ENCODE measurements at regions not wholly inside any gene's neighbourhood (a gene's known extent, or its start where the extent isn't known, plus 50 kb on each side); places are given as distances from the start of the nearest gene placed in this dataset.
A peak's percentile ranks its signal among the peaks of the same experiment; 100 is the strongest.
"Not testable (repeated sequence)": the region's sequence is repeated elsewhere in the genome, so short reads cannot be mapped to it uniquely, and the experiment has no call there.

- Mint-ChIP-seq H3K4me3 (peak overlapping the region; percentile 93), H3K36me3 (ENCODE audit: insufficient read depth) (no peaks in the 10 kb centered on the region), H3K27me3 (ENCODE audit: low read depth) (peaks cover 12% of the 10 kb centered on the region), H3K4me1 (ENCODE audit: low read depth) (peaks cover 9% of the 10 kb centered on the region), H3K9me3 (no peaks in the 10 kb centered on the region)
- ATAC-seq = no peak
- no peak for DNase-seq
These were observed 76.4 kb downstream of the MAGED4 start for GRCh38 chrX:52261125-52261462.

GRCh38 chrX:52261463-52262194 is 76.9 kb downstream of the MAGED4 start:
- ATAC-seq (peak; percentile 99), DNase-seq (peak; percentile 90)
- Mint-ChIP-seq H3K36me3 (ENCODE audit: insufficient read depth) (no peaks in the 10 kb centered on the region), H3K4me1 (ENCODE audit: low read depth) (peaks cover 9% of the 10 kb centered on the region), H3K9me3 (no peaks in the 10 kb centered on the region), H3K4me3 (peak overlapping the region; percentile 93), H3K27me3 (ENCODE audit: low read depth) (peaks cover 12% of the 10 kb centered on the region)

- ATAC-seq (no peak), DNase-seq (no peak)
- peaks cover 9% of the 10 kb centered on the region for H3K4me1 Mint-ChIP-seq (ENCODE audit: low read depth)
- H3K9me3 Mint-ChIP-seq = no peaks in the 10 kb centered on the region
- no peaks in the 10 kb centered on the region for H3K36me3 Mint-ChIP-seq (ENCODE audit: insufficient read depth)
- H3K4me3 Mint-ChIP-seq = peak overlapping the region; percentile 93
- peaks cover 7% of the 10 kb centered on the region for H3K27me3 Mint-ChIP-seq (ENCODE audit: low read depth)
These were observed 77.5 kb downstream of the MAGED4 start for GRCh38 chrX:52262195-52262546.

GRCh38 chrX:52263417-52263816 is 78.7 kb downstream of the MAGED4 start:
- H3K36me3 Mint-ChIP-seq (ENCODE audit: insufficient read depth) = no peaks in the 10 kb centered on the region
- no peak overlapping the region for H3K4me3 Mint-ChIP-seq
- no peak for DNase-seq
- ATAC-seq = no peak
- H3K27me3 Mint-ChIP-seq (ENCODE audit: low read depth) = peaks cover 5% of the 10 kb centered on the region
- no peaks in the 10 kb centered on the region for H3K9me3 Mint-ChIP-seq
- H3K4me1 Mint-ChIP-seq (ENCODE audit: low read depth) = peaks cover 9% of the 10 kb centered on the region

GRCh38 chrX:52265713-52266112 is 81.0 kb downstream of the MAGED4 start:
- no peak for DNase-seq
- no peaks in the 10 kb centered on the region for H3K36me3 Mint-ChIP-seq (ENCODE audit: insufficient read depth)
- H3K4me3 Mint-ChIP-seq = no peak overlapping the region
- H3K9me3 Mint-ChIP-seq = no peaks in the 10 kb centered on the region
- H3K4me1 Mint-ChIP-seq (ENCODE audit: low read depth) = peaks cover 9% of the 10 kb centered on the region
- ATAC-seq = no peak
- H3K27me3 Mint-ChIP-seq (ENCODE audit: low read depth) = peaks cover 4% of the 10 kb centered on the region

- not testable (repeated sequence) for H3K27me3 Mint-ChIP-seq (ENCODE audit: low read depth); ATAC-seq; H3K9me3 Mint-ChIP-seq; H3K4me3 Mint-ChIP-seq; H3K4me1 Mint-ChIP-seq (ENCODE audit: low read depth); DNase-seq; H3K36me3 Mint-ChIP-seq (ENCODE audit: insufficient read depth)
These were observed 83.8 kb downstream of the MAGED4 start for GRCh38 chrX:52268502-52268901.

- no peaks in the 10 kb centered on the region for H3K36me3 Mint-ChIP-seq (ENCODE audit: insufficient read depth)
- H3K9me3 Mint-ChIP-seq = no peaks in the 10 kb centered on the region
- no peaks in the 10 kb centered on the region for H3K4me1 Mint-ChIP-seq (ENCODE audit: low read depth)
- H3K27me3 Mint-ChIP-seq (ENCODE audit: low read depth) = peaks cover 13% of the 10 kb centered on the region
- no peak for DNase-seq
- no peak for ATAC-seq
- H3K4me3 Mint-ChIP-seq = no peak overlapping the region
These were observed 85.9 kb downstream of the MAGED4 start for GRCh38 chrX:52270453-52271116.

- Mint-ChIP-seq H3K9me3 (no peaks in the 10 kb centered on the region), H3K36me3 (ENCODE audit: insufficient read depth) (no peaks in the 10 kb centered on the region), H3K4me1 (ENCODE audit: low read depth) (no peaks in the 10 kb centered on the region), H3K4me3 (no peak overlapping the region), H3K27me3 (ENCODE audit: low read depth) (peaks cover 10% of the 10 kb centered on the region)
- no peak for ATAC-seq
- DNase-seq = no peak
These were observed 86.5 kb downstream of the MAGED4 start for GRCh38 chrX:52271206-52271605.

GRCh38 chrX:52277666-52278065 is 91.2 kb upstream of the XAGE2 start:
- DNase-seq = no peak
- Mint-ChIP-seq H3K36me3 (ENCODE audit: insufficient read depth) (no peaks in the 10 kb centered on the region), H3K4me1 (ENCODE audit: low read depth) (no peaks in the 10 kb centered on the region), H3K9me3 (no peaks in the 10 kb centered on the region), H3K4me3 (no peak overlapping the region), H3K27me3 (ENCODE audit: low read depth) (peaks cover 10% of the 10 kb centered on the region)
- no peak for ATAC-seq

- DNase-seq = no peak
- no peak for ATAC-seq
- Mint-ChIP-seq H3K27me3 (ENCODE audit: low read depth) (peaks cover 3% of the 10 kb centered on the region), H3K9me3 (no peaks in the 10 kb centered on the region), H3K4me1 (ENCODE audit: low read depth) (no peaks in the 10 kb centered on the region), H3K4me3 (no peak overlapping the region), H3K36me3 (ENCODE audit: insufficient read depth) (no peaks in the 10 kb centered on the region)
These were observed 88.0 kb upstream of the XAGE2 start for GRCh38 chrX:52280812-52281211.

- H3K9me3 Mint-ChIP-seq = no peaks in the 10 kb centered on the region
- no peaks in the 10 kb centered on the region for H3K4me1 Mint-ChIP-seq (ENCODE audit: low read depth)
- H3K4me3 Mint-ChIP-seq = no peak overlapping the region
- no peak for DNase-seq
- ATAC-seq = no peak
- no peaks in the 10 kb centered on the region for H3K36me3 Mint-ChIP-seq (ENCODE audit: insufficient read depth)
- H3K27me3 Mint-ChIP-seq (ENCODE audit: low read depth) = peaks cover 3% of the 10 kb centered on the region
These were observed 84.0 kb upstream of the XAGE2 start for GRCh38 chrX:52284865-52285264.

GRCh38 chrX:52298968-52299367 is 69.9 kb upstream of the XAGE2 start:
- H3K36me3 Mint-ChIP-seq (ENCODE audit: insufficient read depth); H3K27me3 Mint-ChIP-seq (ENCODE audit: low read depth): not testable (repeated sequence)

GRCh38 chrX:52308532-52308931 is 60.3 kb upstream of the XAGE2 start:
- H3K9me3 Mint-ChIP-seq; DNase-seq; H3K4me3 Mint-ChIP-seq; H3K4me1 Mint-ChIP-seq (ENCODE audit: low read depth); ATAC-seq; H3K27me3 Mint-ChIP-seq (ENCODE audit: low read depth); H3K36me3 Mint-ChIP-seq (ENCODE audit: insufficient read depth): not testable (repeated sequence)

More at GRCh38 chrX:52298968-52299367, 69.9 kb upstream of the XAGE2 start:
- not testable (repeated sequence) for ATAC-seq; H3K4me1 Mint-ChIP-seq (ENCODE audit: low read depth); H3K9me3 Mint-ChIP-seq; DNase-seq; H3K4me3 Mint-ChIP-seq

Measured in activated T-cell treated with anti-CD3 and anti-CD28 coated beads, Interleukin-2, amount 50 U/mL, for 4 hours (primary cell).